ENCODE measurements at regions not wholly inside any gene's neighbourhood (a gene's known extent, or its start where the extent isn't known, plus 50 kb on each side); places are given as distances from the start of the nearest gene placed in this dataset.
A peak's percentile ranks its signal among the peaks of the same experiment; 100 is the strongest.

- H3K27ac Mint-ChIP-seq, result no peak overlapping the region
Observed at GRCh38 chr11:115926138-115926537, 421.9 kb upstream of the CADM1 start.

GRCh38 chr11:115925568-115926090 lies 421.4 kb upstream of the CADM1 start:
- WGBS (ENCODE audit: insufficient coverage), result 70% methylated on average over 2 of the region's 3 CpGs
- H3K27ac ChIP-seq (ENCODE audit: low read length), result no peak overlapping the region
- H3K9me3 ChIP-seq (ENCODE audit: control insufficient read depth, insufficient read depth, low read length), result no peaks in the 10 kb centered on the region
- H3K36me3 ChIP-seq (ENCODE audit: control insufficient read depth, insufficient read depth, low read length), result no peaks in the 10 kb centered on the region
- no peak overlapping the region for H3K27ac Mint-ChIP-seq
- peaks cover 3% of the 10 kb centered on the region for H3K4me1 ChIP-seq (ENCODE audit: control insufficient read depth, insufficient read depth, low read length)
- peaks cover 0 to 6% of the 10 kb centered on the region in 2 donors for H3K4me1 Mint-ChIP-seq
- no peak overlapping the region for H3K4me3 ChIP-seq (ENCODE audit: low read length)
- ATAC-seq (no peak), DNase-seq (no peak)
- no peaks in the 10 kb centered on the region for H3K36me3 Mint-ChIP-seq
- peaks cover 0 to 4% of the 10 kb centered on the region in 2 donors for H3K27me3 Mint-ChIP-seq (ENCODE audit: low read depth in 2 of 2)
- intact Hi-C loops (cut with micrococcal nuclease), result no loop called here
- no peak overlapping the region for H3K4me3 Mint-ChIP-seq
- H3K27me3 ChIP-seq (ENCODE audit: control insufficient read depth, insufficient read depth, low read length), result no peaks in the 10 kb centered on the region
- no peak for TF ChIP-seq CTCF (IDR thresholded peaks at IDR 0.05)
- peaks cover 0 to 6% of the 10 kb centered on the region in 2 donors for H3K9me3 Mint-ChIP-seq

More at GRCh38 chr11:115926138-115926537, 421.9 kb upstream of the CADM1 start:
- intact Hi-C loops (cut with micrococcal nuclease), result no loop called here
- DNase-seq (no peak), ATAC-seq (no peak)
- WGBS (ENCODE audit: insufficient coverage), result 84% methylated on average over 3 of the region's 5 CpGs
- H3K36me3 Mint-ChIP-seq, result no peaks in the 10 kb centered on the region
- no peak overlapping the region for H3K4me3 Mint-ChIP-seq
- TF ChIP-seq CTCF (IDR thresholded peaks at IDR 0.05), result no peak
- H3K27ac ChIP-seq (ENCODE audit: low read length), result no peak overlapping the region
- peaks cover 0 to 7% of the 10 kb centered on the region in 2 donors for H3K4me1 Mint-ChIP-seq
- H3K9me3 Mint-ChIP-seq, result peaks cover 0 to 6% of the 10 kb centered on the region in 2 donors
- H3K4me1 ChIP-seq (ENCODE audit: control insufficient read depth, insufficient read depth, low read length), result peaks cover 7% of the 10 kb centered on the region
- peaks cover 0 to 4% of the 10 kb centered on the region in 2 donors for H3K27me3 Mint-ChIP-seq (ENCODE audit: low read depth in 2 of 2)
- H3K27me3 ChIP-seq (ENCODE audit: control insufficient read depth, insufficient read depth, low read length), result no peaks in the 10 kb centered on the region
- H3K4me3 ChIP-seq (ENCODE audit: low read length), result no peak overlapping the region
- H3K9me3 ChIP-seq (ENCODE audit: control insufficient read depth, insufficient read depth, low read length), result no peaks in the 10 kb centered on the region
- H3K36me3 ChIP-seq (ENCODE audit: control insufficient read depth, insufficient read depth, low read length), result no peaks in the 10 kb centered on the region

- H3K4me3 ChIP-seq (ENCODE audit: low read length), result no peak overlapping the region
- H3K9me3 ChIP-seq (ENCODE audit: control insufficient read depth, insufficient read depth, low read length), result no peaks in the 10 kb centered on the region
- no peaks in the 10 kb centered on the region for H3K36me3 Mint-ChIP-seq
- H3K4me1 Mint-ChIP-seq, result peaks cover 0 to 3% of the 10 kb centered on the region in 2 donors
- no peak overlapping the region for H3K4me3 Mint-ChIP-seq
- DNase-seq (no peak), ATAC-seq (peak; percentile 26 to 72 (median 40))
- H3K4me1 ChIP-seq (ENCODE audit: control insufficient read depth, insufficient read depth, low read length), result no peaks in the 10 kb centered on the region
- intact Hi-C loops (cut with micrococcal nuclease), result no loop called here
- H3K27me3 Mint-ChIP-seq (ENCODE audit: low read depth in 2 of 2), result peaks cover 0 to 4% of the 10 kb centered on the region in 2 donors
- no peak for TF ChIP-seq CTCF (IDR thresholded peaks at IDR 0.05)
- H3K9me3 Mint-ChIP-seq, result peaks cover 0 to 6% of the 10 kb centered on the region in 2 donors
- no peak overlapping the region for H3K27ac Mint-ChIP-seq
- no peak overlapping the region for H3K27ac ChIP-seq (ENCODE audit: low read length)
- WGBS (ENCODE audit: insufficient coverage), result 60% methylated on average over 6 of the region's 6 CpGs
- no peaks in the 10 kb centered on the region for H3K27me3 ChIP-seq (ENCODE audit: control insufficient read depth, insufficient read depth, low read length)
- no peaks in the 10 kb centered on the region for H3K36me3 ChIP-seq (ENCODE audit: control insufficient read depth, insufficient read depth, low read length)
Observed at GRCh38 chr11:115924744-115925567, 420.7 kb upstream of the CADM1 start.
